ENCODE measurements at regions not wholly inside any gene's neighbourhood (a gene's known extent, or its start where the extent isn't known, plus 50 kb on each side); places are given as distances from the start of the nearest gene placed in this dataset.

DNA sequence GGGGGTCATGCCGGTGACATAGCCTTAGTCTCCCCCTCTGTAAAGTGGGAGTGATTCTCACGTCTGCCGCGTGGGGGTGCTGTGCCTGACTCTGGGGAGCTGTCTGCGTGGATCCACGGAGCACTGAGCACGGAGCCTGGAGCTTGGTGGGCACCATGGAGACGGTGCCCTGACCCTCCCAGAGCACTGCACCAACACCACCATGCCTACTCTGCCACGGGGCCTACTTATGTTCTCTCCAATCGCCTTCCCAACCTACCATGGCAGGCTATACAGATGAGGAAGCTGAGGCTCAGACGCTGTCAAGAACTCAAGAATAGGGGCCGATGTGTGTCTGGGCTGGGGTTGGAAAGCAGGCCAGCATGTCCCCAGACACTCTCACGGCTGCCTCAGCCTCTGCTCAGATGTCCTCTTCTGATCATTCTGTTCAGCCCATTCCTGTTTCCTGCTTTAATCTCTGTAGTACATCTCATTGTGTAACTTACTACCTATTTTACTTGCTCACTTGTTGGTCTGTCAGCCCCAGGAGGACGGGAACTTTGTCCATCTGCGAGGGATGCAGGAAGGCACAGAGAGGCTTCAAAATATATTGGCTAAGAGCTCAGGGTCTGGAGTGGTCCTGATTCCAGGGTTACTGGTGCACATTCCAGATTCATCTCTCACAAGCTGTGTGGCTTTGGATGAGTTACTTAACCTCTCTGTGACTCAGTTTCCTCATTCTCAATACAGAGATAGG is 168.1 kb upstream of the HS6ST1 start:
- ATAC-seq: peak in 1 of 4 donors; percentile 10
- no peaks in the 10 kb centered on the region for H3K27me3 ChIP-seq
- DNase-seq: no peak
- intact Hi-C loops (cut with DNase I): no loop called here
- H3K36me3 ChIP-seq: no peaks in the 10 kb centered on the region
- H3K27ac ChIP-seq: no peak overlapping the region
- H3K4me1 ChIP-seq: no peaks in the 10 kb centered on the region
- no peak overlapping the region for H3K4me3 ChIP-seq
- 70% methylated on average over 2 of the region's 15 CpGs for WGBS (ENCODE audit: insufficient coverage, low coverage, low lambda C conversion rate, missing lambda C conversion rate)
- TF ChIP-seq POLR2A (IDR thresholded peaks at IDR 0.05) (no peak), CTCF (IDR thresholded peaks at IDR 0.05) (no peak)
- H3K9me3 ChIP-seq: no peaks in the 10 kb centered on the region

DNA sequence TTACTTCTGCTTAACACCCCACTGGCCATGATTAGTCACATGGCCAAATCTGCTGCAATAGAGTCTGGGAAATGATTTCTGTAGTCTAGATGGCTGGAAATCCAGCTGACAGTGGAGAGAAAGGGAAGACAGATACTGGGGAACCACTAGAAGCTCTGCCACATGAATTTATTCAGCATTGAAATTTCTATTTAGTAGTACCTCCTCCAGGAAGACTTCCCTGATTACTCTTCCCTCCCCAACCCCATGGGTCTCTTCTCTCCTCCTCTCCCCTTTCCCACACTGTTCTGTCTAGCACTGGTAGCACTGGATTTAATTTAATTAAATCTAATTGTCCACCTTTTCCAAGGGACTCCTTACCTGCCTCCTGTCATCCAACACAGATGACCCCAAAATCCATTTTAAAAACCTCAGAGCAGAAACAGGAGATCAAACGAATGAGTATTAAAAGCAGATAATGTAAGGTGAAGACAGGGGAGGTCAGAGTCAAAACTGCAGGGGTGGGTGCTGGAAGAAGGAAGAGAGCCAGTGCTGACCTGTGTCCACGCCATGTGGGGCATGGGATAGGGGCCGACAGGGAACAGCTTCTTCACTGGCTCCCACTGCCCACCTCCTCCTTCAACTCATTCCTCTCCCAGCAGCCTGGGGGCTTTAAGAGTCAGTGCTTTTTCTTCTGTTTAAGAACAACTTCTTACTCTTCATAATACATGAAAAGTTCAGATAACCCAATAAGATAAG is 169.2 kb upstream of the HS6ST1 start:
- ATAC-seq (no peak), DNase-seq (no peak)
- Histone ChIP-seq H3K4me3 (no peak overlapping the region), H3K36me3 (no peaks in the 10 kb centered on the region), H3K27me3 (no peaks in the 10 kb centered on the region), H3K4me1 (no peaks in the 10 kb centered on the region), H3K27ac (no peak overlapping the region), H3K9me3 (no peaks in the 10 kb centered on the region)
- intact Hi-C loops (cut with DNase I): no loop called here
- TF ChIP-seq POLR2A (IDR thresholded peaks at IDR 0.05): no peak
- TF ChIP-seq CTCF (IDR thresholded peaks at IDR 0.05): no peak
- WGBS (ENCODE audit: insufficient coverage, low coverage, low lambda C conversion rate, missing lambda C conversion rate): 89% methylated on average over 3 of the region's 3 CpGs

DNA sequence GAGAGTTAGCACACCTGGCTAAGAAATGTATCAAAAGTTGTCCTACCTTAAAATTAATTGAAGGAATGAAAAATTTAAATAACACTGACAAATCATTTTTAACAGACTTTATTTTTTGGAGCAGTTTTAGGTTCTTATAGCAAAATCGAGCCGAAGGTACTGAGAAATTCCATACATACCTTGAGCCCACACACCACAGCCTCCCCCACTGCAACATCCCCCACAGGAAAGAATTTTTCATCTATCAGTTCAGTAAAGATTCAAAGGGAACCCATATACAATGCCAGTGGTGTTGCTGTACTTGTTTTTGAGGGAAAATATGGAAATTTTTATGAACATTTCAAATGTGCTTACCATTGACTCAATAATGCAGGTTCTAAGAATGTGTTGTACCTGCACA is 169.8 kb upstream of the HS6ST1 start:
- Histone ChIP-seq H3K27me3 (no peaks in the 10 kb centered on the region), H3K4me3 (no peak overlapping the region), H3K27ac (no peak overlapping the region), H3K4me1 (no peaks in the 10 kb centered on the region), H3K36me3 (no peaks in the 10 kb centered on the region), H3K9me3 (no peaks in the 10 kb centered on the region)
- TF ChIP-seq POLR2A (IDR thresholded peaks at IDR 0.05): no peak
- TF ChIP-seq CTCF (IDR thresholded peaks at IDR 0.05): no peak
- DNase-seq: no peak
- 61% methylated on average over 2 of the region's 2 CpGs for WGBS (ENCODE audit: insufficient coverage, low coverage, low lambda C conversion rate, missing lambda C conversion rate)
- intact Hi-C loops (cut with DNase I): no loop called here
- ATAC-seq: no peak

GRCh38 chr2:128489526-128490273 is 171.0 kb upstream of the HS6ST1 start:
- DNase-seq (no peak), ATAC-seq (no peak)
- intact Hi-C loops (cut with DNase I): no loop called here
- Histone ChIP-seq H3K9me3 (no peaks in the 10 kb centered on the region), H3K36me3 (no peaks in the 10 kb centered on the region), H3K27me3 (no peaks in the 10 kb centered on the region), H3K27ac (no peak overlapping the region), H3K4me1 (no peaks in the 10 kb centered on the region), H3K4me3 (no peak overlapping the region)
- TF ChIP-seq CTCF (IDR thresholded peaks at IDR 0.05) (no peak), POLR2A (IDR thresholded peaks at IDR 0.05) (no peak)
- 43% methylated on average over 9 of the region's 9 CpGs for whole genome bisulfite sequencing (ENCODE audit: insufficient coverage, low coverage, low lambda C conversion rate, missing lambda C conversion rate)

All from right lobe of liver (tissue), 6 donors.